Inflammatory macrophage treated with lipopolysaccharide for 1 hour (primary cell): ENCODE measurements at regions not wholly inside any gene's neighbourhood (a gene's known extent, or its start where the extent isn't known, plus 50 kb on each side); places are given as distances from the start of the nearest gene placed in this dataset.
"Not testable (repeated sequence)": the region's sequence is repeated elsewhere in the genome, so short reads cannot be mapped to it uniquely, and the experiment has no call there.

Experiments
- DNase-seq, 2 donors: peaks; one replicate each; pipeline ENCODE4 v3.0.0-alpha.2; 2020 to 2022

DNA sequence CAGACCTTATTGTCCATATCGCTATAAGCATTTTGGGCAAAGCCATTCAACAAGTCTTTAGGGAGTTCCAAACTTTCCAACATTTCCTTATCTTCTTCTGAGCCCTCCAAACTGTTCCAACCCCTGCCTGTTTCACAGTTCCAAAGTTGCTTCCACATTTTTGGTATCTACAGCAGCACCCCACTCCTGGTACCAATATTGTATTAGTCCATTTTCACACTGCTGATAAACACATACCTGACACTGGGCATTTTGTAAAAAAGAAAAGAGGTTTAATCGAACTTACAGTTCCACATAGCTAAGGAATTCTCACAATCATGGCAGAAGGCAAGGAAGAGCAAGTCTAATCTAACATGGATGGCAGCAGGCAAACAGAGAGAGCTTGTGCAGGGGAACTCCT is 834.1 kb upstream of the GBE1 start:
- no peak for DNase-seq

DNA sequence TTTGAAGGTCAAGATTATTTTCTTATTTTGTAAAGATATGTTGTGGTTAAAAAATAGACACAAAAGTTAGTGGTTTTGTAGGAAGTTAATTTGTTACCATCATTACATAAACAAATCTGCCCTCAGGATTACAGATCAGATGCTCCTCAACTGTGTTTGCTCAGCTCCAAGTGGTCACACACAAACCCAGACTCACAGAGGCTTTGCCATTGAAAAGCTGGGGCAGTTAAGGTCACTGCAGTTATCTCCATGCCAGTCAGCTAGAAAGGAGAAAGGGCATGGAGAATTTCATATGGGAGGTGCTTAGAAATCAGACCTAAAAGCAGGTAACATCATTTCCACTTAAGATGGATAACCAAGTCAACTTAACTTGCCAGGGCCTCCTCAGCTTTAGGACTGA is 825.7 kb upstream of the GBE1 start:
- DNase-seq, result no peak

DNA sequence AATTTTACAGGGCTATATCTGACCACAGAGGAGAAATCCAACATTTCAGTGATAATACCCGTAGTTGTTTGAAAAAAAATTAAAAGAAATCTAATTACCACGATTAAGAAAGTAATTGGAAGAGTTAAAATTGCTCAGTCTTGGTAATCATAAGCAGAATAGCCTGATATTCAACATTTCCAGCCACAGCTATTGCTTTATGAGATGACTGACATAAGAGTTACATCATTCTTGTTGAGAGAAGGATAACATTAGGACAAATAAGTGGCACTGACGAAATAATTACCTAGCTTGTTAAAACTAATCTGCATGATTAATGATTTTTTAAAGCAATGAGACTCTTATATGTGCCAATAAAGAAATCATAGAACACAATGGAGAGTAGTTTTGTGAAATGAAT is 825.0 kb upstream of the GBE1 start:
- no peak for DNase-seq

DNA sequence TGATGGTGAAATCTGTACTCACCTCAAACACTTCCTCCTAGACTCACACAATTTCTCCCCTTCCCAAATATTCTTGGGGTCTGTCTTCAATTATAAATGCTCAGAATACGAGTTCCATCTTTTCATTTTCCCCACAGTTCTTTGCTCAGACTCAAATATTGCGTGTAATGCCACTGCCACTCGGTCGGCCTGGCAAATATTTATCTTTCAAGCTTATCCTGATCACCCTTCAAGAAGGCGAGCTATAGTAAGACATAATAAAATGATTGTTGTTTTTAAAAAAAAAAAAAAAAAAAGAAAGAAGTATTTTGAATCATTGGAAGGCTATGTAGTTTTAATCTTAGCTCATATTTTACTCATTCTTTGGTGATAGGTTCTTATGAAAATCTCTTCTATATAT is 824.6 kb upstream of the GBE1 start:
- not testable (repeated sequence) for DNase-seq

DNA sequence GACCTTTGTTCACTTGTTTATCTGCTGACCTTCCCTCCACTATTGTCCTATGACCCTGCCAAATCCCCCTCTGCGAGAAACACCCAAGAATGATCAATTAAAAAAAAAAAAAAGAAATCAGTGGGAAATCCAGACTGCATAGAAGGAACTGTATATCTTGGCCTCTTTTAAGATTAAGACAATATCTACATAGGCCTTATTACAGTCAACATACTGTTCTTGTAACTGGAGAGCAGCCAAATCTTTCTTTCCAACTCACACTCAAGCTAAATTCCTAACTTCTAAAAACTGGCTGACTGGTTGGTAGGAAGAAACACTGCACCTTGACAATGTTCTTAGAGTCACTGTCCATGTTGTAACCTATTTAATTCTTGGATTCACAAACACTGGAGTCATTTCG is 824.1 kb upstream of the GBE1 start:
- DNase-seq, result not testable (repeated sequence)

DNA sequence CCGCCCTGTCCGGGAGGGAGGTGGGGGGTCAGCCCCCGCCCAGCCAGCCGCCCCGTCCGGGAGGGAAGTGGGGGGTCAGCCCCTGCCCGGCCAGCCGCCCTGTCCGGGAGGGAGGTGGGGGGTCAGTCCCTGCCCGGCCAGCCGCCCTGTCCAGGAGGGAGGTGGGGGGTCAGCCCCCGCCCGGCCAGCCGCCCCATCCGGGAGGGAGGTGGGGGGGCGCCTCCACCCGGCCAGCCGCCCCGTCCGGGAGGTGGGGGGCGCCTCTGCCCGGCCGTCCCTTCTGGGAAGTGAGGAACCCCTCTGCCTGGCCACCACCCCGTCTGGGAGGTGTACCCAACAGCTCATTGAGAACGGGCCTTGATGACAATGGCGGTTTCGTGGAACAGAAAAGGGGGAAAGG is 823.4 kb upstream of the GBE1 start:
- DNase-seq, result not testable (repeated sequence)

DNA sequence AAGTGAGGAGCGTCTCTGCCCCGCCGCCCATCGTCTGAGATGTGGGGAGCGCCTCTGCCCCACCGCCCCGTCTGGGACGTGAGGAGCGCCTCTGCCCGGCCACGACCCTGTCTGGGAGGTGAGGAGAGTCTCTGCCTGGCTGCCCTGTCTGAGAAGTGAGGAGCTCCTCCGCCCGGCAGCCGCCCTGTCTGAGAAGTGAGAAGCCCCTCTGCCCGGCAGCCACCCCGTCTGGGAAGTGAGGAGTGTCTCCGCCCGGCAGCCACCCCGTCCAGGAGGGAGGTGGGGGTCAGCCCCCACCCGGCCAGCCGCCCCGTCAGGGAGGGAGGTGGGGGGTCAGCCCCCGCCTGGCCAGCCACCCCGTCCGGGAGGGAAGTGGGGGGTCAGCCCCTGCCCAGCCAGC is 823.0 kb upstream of the GBE1 start:
- DNase-seq, result not testable (repeated sequence)

DNA sequence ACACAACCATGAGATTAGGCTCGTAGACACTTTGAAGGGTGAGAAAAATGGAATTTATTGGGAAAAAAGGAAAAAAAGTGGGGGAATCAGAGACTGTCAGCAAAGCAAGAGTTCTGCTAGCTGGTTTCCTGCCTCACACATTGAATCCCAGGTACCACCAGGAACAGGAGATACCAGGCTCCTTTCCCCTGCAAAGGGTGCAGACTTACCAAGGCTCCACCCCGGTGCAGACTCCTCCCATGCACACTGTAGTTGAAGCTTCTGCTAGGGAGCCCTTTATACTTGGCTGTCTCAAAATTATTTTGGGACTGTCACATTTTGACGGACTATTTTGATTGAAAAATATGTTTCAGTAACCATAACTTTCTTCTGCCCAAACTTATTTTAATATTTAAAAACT is 819.9 kb upstream of the GBE1 start:
- no peak for DNase-seq

DNA sequence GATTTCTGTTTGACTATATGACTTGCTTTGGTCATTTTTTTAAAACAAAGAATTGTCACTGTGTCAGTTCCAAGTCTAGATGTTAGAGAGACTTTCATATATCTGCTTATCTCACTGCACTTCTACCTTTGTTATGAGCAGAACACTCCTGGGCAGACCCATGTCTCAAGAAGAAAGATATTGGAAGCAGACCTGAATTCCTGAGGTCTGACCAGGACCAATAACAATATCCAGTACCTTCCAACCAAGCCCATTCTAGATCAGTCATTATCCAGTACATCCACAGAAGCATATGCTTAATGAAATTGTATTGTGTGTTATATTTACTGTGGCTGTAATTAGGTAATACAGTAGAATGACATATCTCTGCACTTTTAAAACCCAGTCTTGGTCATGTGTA is 811.3 kb upstream of the GBE1 start:
- DNase-seq, result no peak

DNA sequence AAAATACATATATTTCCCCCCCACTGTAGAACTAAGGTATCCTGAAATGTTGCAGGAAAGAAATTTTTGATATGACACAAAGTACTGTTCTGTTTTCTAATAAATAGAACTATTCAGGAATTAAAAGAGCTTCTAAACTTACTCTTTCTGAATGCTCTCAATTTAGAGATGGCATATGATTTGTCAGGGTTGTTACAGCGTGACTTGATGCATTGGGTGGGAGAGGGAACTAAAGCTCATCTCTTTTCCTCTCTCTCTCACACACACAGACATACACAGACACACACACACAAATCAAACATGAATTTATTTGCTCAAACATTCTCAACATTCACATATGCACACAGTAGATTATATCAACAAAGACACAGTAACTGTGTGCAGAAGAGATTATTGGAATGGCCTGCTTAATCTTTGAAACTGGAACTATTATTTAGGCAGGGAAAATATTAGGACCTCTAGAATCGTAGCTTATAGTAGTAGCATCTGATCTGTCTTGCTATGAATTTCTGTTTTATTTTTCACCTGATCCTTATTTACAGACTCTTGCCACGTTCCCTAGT is 807.4 kb upstream of the GBE1 start:
- no peak for DNase-seq

DNA sequence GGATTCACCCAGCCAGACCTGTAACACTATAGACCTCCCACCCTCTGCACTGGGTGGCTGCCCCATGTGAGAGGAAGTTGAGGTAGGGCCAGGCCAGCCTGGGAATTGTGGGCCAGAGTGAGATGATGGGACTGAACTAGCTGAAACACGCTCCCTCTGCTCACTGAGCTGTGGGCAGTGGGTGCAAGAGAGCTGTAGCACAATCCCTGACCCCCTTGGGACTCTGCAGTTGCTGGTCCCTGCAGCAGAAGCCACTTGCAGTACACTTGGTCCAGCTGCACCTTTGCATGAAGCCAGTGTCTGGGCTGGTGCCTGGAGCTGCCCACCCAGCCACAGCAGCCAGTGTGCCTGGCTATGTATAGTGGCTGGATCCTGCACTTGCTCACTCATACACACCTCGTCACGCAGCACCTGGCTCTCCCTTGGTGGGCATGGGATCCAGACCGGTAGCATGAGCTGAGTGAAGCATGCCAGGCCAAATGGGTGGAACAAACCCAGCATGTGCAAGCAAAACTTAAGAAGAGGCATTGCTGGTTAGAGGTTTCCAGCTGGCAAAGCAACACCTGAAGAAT is 805.7 kb upstream of the GBE1 start:
- DNase-seq, result no peak

DNA sequence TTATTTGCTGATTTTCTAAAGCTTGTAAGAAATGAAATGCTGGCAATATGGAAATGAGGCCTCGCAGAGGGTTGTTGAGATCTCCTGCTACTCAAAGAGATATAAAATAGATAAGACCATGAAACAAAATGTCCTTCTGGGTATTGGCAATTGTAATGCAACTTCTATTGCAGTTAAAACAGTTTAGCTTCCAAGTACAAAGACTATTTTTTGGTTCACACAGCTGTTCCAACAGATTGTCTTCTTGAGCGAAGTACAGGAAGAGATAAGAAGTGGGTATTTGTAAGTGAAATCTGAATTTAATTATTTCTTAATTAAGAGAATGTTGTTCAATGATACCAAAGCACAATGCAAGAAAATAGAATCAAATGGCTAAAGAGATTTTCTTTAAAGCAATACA is 801.5 kb upstream of the GBE1 start:
- DNase-seq, result no peak

DNA sequence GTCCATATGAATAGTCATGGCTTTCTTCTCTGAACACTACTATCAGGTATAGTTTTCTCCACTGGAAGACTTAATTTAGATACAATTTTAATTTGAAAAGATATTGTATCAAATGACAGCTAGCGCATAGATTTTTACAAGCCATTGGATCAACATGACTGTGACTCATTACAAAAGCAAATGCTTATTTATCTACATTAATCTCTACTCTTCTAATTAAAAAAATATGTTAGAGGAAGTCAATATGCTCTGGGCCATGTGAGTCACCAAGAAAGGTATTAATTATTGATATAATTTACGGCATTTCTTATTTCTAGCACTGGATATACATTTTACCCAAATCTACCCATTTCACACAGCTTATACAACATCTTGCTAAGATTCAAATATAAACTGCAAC is 800.3 kb upstream of the GBE1 start:
- DNase-seq, result no peak

DNA sequence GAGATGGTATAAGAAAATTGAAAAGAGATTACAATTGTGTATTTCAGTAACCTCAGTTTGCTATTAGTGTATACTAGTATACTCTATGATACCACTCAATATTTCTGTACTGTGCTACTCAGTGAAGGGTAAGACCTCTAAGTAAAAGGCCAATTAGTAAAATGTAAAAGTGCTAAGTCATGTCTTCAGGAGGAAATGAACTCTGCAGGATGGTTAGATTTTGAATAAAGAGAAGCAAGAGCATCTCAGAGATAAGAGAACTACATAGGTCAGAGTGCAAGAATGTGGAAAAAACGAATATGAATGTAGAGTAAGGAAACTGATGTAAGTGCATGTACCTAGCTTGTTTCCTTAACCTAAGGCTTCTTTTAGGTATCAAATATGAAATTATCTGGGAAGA is 796.6 kb upstream of the GBE1 start:
- DNase-seq, result no peak

DNA sequence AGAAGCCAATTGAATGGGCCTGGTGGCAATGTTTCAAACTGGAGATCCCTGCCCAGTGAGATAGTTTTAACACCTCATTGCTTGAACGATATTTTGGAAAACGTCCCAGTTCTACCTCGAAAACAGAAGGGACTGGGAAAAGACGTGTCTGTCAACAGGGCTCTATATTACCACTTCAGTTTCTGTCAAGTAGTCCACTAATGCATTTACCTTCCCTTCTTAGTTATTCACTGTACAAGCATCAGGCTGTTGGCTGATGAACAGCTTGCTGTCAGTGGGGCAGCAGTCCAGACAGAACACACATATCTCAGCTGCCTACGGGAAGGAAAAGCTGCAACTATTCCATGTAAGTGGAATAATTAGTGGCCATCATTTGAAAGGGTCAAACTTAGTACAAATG is 794.7 kb upstream of the GBE1 start:
- DNase-seq, result no peak

DNA sequence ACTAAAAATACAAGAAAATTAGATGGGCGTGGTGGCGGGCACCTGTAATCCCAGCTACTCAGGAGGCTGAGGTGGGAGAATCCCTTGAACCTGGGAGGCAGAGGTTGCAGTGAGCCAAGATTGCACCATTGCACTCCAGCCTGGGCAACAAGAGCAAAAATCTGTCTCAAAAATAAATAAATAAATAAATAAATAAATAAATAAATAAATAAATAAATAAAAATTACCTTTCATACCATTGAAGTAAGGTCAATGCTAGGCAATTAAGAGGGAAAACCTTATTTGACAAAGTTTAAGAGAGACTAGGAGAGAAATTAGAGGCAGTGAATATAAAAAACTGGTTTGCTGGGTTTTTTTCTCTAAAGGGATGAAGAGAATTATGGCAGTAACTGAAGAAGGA is 781.1 kb upstream of the GBE1 start:
- not testable (repeated sequence) for DNase-seq

DNA sequence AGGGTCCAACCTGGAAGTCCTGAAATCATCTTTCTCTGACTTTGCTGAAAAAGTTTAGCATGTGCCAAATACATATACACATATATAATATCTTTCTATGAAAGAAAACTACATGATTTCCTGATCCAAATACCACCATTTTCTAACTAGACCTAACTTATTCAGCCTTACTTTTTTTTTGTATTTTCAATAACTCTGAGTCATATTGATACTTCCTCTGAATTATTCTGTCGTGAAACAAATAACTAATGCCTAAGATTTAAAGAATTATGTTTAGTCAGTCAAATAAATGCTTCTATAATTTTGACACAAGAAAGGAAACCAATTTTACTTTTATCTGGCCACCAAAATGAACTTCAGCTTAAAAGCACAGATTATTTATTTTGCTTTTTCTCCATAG is 760.2 kb upstream of the GBE1 start:
- DNase-seq, result no peak

DNA sequence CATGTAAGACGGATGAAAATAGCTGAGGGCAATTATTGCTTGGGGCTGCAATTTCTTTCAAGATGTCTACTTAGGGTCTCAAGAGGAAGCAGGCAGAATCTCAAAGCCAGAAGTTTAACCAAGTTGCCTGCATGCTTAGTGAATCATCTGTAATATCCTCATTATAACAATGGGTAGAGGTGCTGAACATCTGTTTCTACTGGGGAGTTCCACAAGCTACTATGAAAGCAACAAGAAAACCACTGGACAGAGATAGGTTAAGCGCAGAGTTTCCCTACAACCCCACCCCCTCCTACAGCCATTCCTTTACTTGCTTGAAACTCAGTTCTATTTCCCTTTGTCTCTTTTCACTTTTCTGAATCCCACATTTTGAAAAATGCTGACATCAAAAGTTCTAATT is 759.4 kb upstream of the GBE1 start:
- DNase-seq, result no peak

DNA sequence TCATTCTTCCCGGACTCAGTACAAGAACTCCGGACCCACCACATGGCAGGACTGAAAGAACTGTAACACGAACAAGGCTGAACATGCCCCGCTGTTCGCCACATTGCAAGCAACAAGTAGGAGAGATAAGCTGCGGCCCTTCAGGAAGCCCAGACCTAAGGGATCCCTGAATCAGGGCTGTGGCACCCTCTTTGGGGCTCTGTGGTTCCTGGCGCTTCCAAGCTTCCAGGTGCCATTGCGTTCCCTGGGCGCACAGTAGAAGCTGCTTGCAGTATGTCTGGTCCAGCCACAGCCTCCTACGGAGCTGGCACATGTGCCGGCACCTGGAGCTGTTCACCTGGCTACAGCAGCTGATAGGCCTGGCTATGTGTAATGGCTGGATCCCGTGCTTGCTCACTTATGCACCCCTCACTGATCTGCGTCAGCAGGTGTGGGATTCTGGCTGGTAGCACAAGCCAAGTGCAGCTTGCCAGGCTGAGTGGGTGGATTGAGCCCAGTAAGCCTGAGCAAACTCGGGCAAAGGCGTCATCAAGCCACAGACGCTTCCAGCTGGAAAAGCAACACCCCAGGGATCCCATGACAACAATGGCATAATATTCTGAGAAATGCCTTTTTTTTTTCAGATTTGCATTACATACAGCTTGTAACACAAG is 748.6 kb upstream of the GBE1 start:
- DNase-seq, result no peak

DNA sequence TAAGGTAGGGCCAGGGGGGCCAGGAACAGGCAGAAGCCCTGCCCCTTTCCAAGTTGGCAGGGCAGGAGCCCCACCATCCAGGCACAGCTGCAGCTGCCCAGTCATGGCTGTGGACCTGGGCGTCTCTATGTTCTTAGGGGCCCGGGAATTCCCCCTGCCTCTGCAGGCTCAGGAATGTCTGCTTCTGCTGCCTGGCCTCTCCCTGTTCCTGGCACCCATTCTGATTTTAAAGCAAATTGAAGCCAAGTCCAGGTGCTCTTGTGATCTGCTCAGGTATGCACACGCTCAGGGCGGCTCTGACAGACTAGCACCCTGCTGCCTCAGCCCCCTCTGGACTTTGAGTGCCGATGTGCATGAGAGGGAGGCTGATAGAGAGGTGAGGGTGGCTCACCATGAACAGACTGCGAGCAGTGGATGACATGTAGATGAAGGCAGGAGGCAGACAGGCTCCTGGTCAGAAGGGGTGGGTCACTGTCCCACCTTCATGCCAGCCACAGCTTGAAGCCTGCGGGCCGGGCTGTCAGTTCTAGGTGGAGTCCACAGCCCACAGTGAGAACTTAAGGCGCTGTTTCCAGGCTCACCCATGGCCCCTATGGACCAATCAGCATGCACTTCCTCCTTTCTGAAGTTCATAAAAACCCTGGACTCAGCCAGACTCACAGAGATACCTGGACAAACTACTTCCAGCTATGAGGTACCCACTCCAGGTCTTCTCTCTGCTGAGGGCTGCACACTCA is 747.8 kb upstream of the GBE1 start:
- no peak for DNase-seq

DNA sequence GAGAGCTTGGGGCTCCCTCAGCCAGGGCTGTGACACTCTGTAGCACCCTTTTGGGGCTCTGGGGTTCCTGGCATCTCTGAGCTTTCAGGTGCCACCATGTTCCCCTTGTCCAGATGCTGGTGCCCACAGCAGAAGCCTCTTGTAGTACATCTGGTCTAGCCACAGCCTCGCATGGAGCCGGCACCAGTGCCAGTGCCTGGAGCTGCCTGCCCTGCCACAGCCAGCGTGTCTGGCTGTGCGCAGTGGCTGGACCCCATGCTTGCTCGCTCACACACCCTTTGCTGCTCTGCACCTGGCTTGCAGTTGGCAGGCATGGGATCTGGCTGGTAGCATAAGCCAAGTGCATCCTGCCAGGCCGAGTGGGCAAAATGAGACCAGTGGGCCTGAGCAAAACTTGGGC is 744.8 kb upstream of the GBE1 start:
- no peak for DNase-seq

DNA sequence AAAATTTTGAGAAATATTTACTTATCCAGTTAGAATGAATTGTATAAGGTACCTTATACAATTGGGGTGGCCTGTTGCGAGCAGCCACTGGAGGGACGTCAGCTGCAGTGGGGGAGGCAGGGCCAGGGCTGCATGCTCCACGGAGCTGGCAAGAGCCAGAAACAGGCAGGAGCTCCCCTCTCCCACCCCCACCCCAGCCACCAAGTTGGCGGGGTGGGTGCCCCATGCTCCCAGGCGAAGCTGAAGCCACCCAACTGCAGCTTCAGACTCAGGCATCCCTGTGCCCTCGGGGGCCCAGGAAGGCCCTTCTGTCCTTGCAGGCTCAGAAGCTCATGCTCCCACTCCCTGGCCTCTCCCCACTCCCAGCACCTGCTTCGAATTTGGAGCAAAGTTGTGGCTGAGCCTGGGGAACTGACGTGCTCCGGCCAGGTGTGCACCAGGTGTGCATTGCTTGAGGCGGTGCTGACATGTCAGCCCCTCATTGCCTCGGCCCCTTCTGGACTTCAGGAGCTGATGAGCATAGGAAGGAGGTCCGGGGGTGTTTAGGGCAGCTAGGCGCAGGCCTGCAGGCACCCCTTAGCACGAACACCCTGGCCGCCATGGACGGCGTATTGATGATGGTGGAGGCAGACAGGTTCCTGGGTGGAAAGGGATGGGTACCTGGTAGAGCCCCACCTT is 743.8 kb upstream of the GBE1 start:
- DNase-seq, result no peak

DNA sequence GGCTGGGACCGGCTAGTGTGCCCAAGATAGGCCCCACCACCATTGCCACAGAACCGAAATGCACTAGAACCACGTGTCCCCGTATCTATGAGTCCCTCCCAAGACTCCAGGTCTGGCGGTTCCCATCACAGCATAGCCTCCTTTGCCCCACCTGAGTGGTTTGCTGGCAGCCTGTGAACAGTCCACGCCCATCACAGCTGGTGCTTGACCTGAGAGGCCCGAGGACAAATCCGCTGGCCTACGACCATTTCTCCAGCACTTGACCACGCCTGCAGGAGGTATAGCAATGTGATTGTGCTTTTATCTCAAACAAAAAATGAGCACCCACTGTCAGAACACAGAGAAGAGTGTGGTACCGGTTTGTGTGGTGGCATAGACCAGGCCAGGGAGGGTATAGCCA is 736.7 kb upstream of the GBE1 start:
- DNase-seq, result no peak
